Sigmoid colon (tissue), 4 donors: ENCODE measurements at regions not wholly inside any gene's neighbourhood (a gene's known extent, or its start where the extent isn't known, plus 50 kb on each side); places are given as distances from the start of the nearest gene placed in this dataset.

Source experiments
- CTCF ChIP-seq, 4 experiments: fragments of 450-650 bp in 3 of 4; fragments of 200-600 bp in 1 of 4; IDR thresholded peaks; one replicate each; pipeline ENCODE4 v1.5.1; 2016 to 2019; ENCODE audit warnings: antibody characterized with exemption in 4 of 4, mild to moderate bottlenecking in 3 of 4, moderate library complexity in 2 of 4
- EP300 ChIP-seq, 4 donors: sonication (generic); formaldehyde crosslinking; IDR thresholded peaks; one replicate each; pipeline ENCODE4 v1.6.1; 2017; ENCODE audit warnings: antibody characterized with exemption in 4 of 4
- POLR2A ChIP-seq, 2 donors: fragments of 450-650 bp; IDR thresholded peaks; one replicate each; pipeline ENCODE4 v1.6.1; 2016; ENCODE audit warnings: antibody characterized with exemption in 2 of 2, mild to moderate bottlenecking in 2 of 2, moderate library complexity in 2 of 2
- POLR2AphosphoS5 ChIP-seq, 4 donors: sonication (generic); formaldehyde crosslinking; IDR thresholded peaks; one replicate each; pipeline ENCODE4 v1.6.1; 2017; ENCODE audit warnings: antibody characterized with exemption in 4 of 4

- TF ChIP-seq CTCF (IDR thresholded peaks at IDR 0.05) (no peak), POLR2A (IDR thresholded peaks at IDR 0.05) (no peak), EP300 (IDR thresholded peaks at IDR 0.05) (no peak), POLR2AphosphoS5 (IDR thresholded peaks at IDR 0.05) (no peak)
These were observed 284.7 kb upstream of the HSF2 start for GRCh38 chr6:122114717-122115116.
